Fibroblast of lung (primary cell): ENCODE measurements at regions not wholly inside any gene's neighbourhood (a gene's known extent, or its start where the extent isn't known, plus 50 kb on each side); places are given as distances from the start of the nearest gene placed in this dataset.

Source experiments
- DNase-seq, 2 donors: peaks; one replicate each; pipeline versions ENCODE4 v3.0.0 to v3.0.0-alpha.2; 2010; ENCODE audit warnings: low read depth in 2 of 2
- H2AFZ ChIP-seq: 2 replicates; pipeline ENCODE4 v1.5.1; 2012; ENCODE audit warnings: low read length, control low read depth, inconsistent platforms
- H3K27ac ChIP-seq: 2 replicates; pipeline ENCODE4 v1.5.1; 2011; ENCODE audit warnings: low read length, control low read depth; ENCODE audit not compliant: insufficient read depth
- H3K27me3 ChIP-seq: 2 replicates; pipeline ENCODE4 v1.5.1; 2011; ENCODE audit warnings: mild to moderate bottlenecking, low read length; ENCODE audit not compliant: control insufficient read depth, insufficient read depth
- H3K36me3 ChIP-seq: 2 replicates; pipeline ENCODE4 v1.5.1; 2011; ENCODE audit warnings: low read length; ENCODE audit not compliant: control insufficient read depth, insufficient read depth
- H3K4me1 ChIP-seq: 2 replicates; pipeline ENCODE4 v1.5.1; 2011; ENCODE audit warnings: low read length; ENCODE audit not compliant: control insufficient read depth, insufficient read depth; ENCODE audit errors: extremely low read depth
- H3K4me2 ChIP-seq: 2 replicates; pipeline ENCODE4 v1.5.1; 2011; ENCODE audit warnings: low read length, control low read depth; ENCODE audit not compliant: insufficient read depth; ENCODE audit errors: extremely low read depth
- H3K4me3 ChIP-seq, 4 experiments: fragments of 200-600 bp in 1 of 4; sonication (generic) in 1 of 4; replicated peaks in 1 of 4; 2 replicates each; pipeline ENCODE4 v1.5.1; 2011 to 2016; ENCODE audit warnings: low read length in 4 of 4, low read depth in 3 of 4, mild to moderate bottlenecking in 3 of 4, control low read depth in 2 of 4, inconsistent platforms in 1 of 4, mixed read lengths in 1 of 4; ENCODE audit not compliant: insufficient read depth in 1 of 4; ENCODE audit errors: control extremely low read depth in 1 of 4
- H3K79me2 ChIP-seq: 2 replicates; pipeline ENCODE4 v1.5.1; 2012; ENCODE audit warnings: mild to moderate bottlenecking, low read length, inconsistent platforms; ENCODE audit not compliant: control insufficient read depth, insufficient read depth
- H3K9ac ChIP-seq: 2 replicates; pipeline ENCODE4 v1.5.1; 2011; ENCODE audit warnings: mild to moderate bottlenecking, low read length, control low read depth; ENCODE audit not compliant: insufficient read depth
- H3K9me3 ChIP-seq: 2 replicates; pipeline ENCODE4 v1.5.1; 2012; ENCODE audit warnings: low read depth, low read length; ENCODE audit not compliant: control insufficient read depth, insufficient read depth
- H4K20me1 ChIP-seq: 2 replicates; pipeline ENCODE4 v1.5.1; 2011; ENCODE audit warnings: low read length; ENCODE audit not compliant: control insufficient read depth, insufficient read depth; ENCODE audit errors: extremely low read depth
- CTCF ChIP-seq, 2 donors: IDR thresholded peaks in 1 of 2; conservative IDR thresholded peaks in 1 of 2; 1 replicate in 1 of 2; 2 replicates in 1 of 2; pipeline ENCODE4 v1.5.1; 2011 to 2012; ENCODE audit warnings: low read length in 2 of 2, control low read depth in 1 of 2, inconsistent platforms in 1 of 2, low read depth in 1 of 2, mild to moderate bottlenecking in 1 of 2
- EZH2 ChIP-seq: IDR thresholded peaks from 2 replicates; pipeline ENCODE4 v1.5.1; 2012; ENCODE audit warnings: low read length, control low read depth, mild to moderate bottlenecking; ENCODE audit errors: missing control alignments

DNA sequence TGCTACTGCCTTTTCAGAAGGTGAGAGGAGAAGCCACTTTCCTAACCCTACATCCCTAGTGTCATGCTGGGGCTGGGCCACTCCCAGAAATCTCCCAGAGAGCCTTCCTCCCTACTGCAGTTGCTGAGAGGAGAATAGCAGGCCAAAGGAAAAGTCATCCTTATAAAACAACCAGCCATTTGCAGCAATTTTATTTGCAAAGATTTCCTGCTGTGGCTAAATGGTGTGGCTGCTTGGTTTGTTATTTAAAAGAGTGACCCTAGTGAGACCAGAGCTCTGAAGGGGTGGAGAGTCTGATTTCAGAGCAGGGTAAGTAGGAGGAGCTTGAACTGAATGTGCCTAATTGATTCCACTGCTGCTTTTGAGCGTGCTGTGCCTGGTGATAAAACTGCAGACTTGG, 232.0 kb downstream of the GRIN2B start:
- H3K9ac ChIP-seq, result no peak overlapping the region

GRCh38 chr12:13745111-13745860, 236.1 kb downstream of the GRIN2B start:
- Histone ChIP-seq H3K79me2 (no peaks in the 10 kb centered on the region), H3K9ac (no peak overlapping the region), H3K4me1 (no peaks in the 10 kb centered on the region), H2AFZ (no peak overlapping the region), H3K27ac (no peak overlapping the region), H3K36me3 (no peaks in the 10 kb centered on the region), H3K9me3 (no peaks in the 10 kb centered on the region), H3K4me3 (no peak overlapping the region), H4K20me1 (no peaks in the 10 kb centered on the region), H3K4me2 (no peak overlapping the region), H3K27me3 (no peaks in the 10 kb centered on the region)
- no peak for TF ChIP-seq CTCF (conservative IDR thresholded peaks at IDR 0.05 in 1 of 2, IDR thresholded peaks at IDR 0.05 in 1 of 2; ENCODE audit: low read depth in 1 of 2, low read length in 2 of 2)
- no peak for TF ChIP-seq EZH2
- no peak for DNase-seq

More for the DNA sequence above, 232.0 kb downstream of the GRIN2B start:
- Histone ChIP-seq H4K20me1 (no peaks in the 10 kb centered on the region), H3K4me2 (no peak overlapping the region), H2AFZ (no peak overlapping the region), H3K27ac (no peak overlapping the region), H3K27me3 (no peaks in the 10 kb centered on the region), H3K9me3 (no peaks in the 10 kb centered on the region), H3K4me3 (no peak overlapping the region), H3K79me2 (no peaks in the 10 kb centered on the region), H3K4me1 (no peaks in the 10 kb centered on the region), H3K36me3 (no peaks in the 10 kb centered on the region)
- DNase-seq, result no peak
- TF ChIP-seq CTCF (conservative IDR thresholded peaks at IDR 0.05 in 1 of 2, IDR thresholded peaks at IDR 0.05 in 1 of 2; ENCODE audit: low read depth in 1 of 2, low read length in 2 of 2) (no peak), EZH2 (no peak)

- H3K4me3 ChIP-seq, result no peak overlapping the region
- no peaks in the 10 kb centered on the region for H3K79me2 ChIP-seq
- TF ChIP-seq EZH2 (no peak), CTCF (conservative IDR thresholded peaks at IDR 0.05 in 1 of 2, IDR thresholded peaks at IDR 0.05 in 1 of 2; ENCODE audit: low read depth in 1 of 2, low read length in 2 of 2) (no peak)
- no peak overlapping the region for H3K4me2 ChIP-seq
- no peaks in the 10 kb centered on the region for H3K27me3 ChIP-seq
- H3K9ac ChIP-seq, result no peak overlapping the region
- DNase-seq, result no peak
- H2AFZ ChIP-seq, result no peak overlapping the region
- no peaks in the 10 kb centered on the region for H3K9me3 ChIP-seq
- H3K36me3 ChIP-seq, result no peaks in the 10 kb centered on the region
- H4K20me1 ChIP-seq, result no peaks in the 10 kb centered on the region
- no peak overlapping the region for H3K27ac ChIP-seq
- H3K4me1 ChIP-seq, result no peaks in the 10 kb centered on the region
Measured at GRCh38 chr12:13744561-13744960, 236.8 kb downstream of the GRIN2B start.
